ENCODE measurements at regions not wholly inside any gene's neighbourhood (a gene's known extent, or its start where the extent isn't known, plus 50 kb on each side); places are given as distances from the start of the nearest gene placed in this dataset.

DNA sequence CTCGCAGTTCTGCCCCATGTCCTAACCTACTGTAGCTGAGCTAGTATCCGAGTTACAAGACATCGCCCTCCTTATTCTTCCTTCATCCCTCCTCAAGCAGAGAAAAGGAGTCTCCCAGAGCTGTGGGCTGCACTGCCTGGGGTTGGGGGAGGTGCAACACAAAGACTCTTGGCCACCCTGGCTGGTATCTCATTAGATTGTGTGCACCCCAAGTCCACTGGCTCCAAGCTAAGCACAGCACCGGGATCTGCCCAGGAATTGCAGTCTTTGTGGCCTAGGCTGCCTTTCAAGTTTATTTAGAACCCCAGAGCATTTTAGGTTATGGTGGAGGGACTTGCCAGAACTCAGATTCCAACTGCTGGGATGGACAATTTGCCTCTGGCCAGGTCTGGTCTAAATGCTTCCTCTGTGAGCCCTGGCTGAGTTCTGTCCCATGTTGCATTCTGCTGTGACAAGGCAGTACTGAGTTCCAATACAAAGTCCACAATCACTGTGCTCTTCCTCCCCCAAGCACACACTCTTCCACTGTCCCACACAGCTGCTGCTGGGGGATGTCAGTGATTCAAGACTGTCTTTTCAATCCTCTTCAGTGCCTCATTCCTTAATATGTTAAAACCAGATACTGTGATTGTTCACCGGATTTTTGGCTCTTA is 169.6 kb upstream of the CLEC14A start:
- FAIRE-seq, result no peak
- no peak for DNase-seq (ENCODE audit: insufficient read length, low spot score)

DNA sequence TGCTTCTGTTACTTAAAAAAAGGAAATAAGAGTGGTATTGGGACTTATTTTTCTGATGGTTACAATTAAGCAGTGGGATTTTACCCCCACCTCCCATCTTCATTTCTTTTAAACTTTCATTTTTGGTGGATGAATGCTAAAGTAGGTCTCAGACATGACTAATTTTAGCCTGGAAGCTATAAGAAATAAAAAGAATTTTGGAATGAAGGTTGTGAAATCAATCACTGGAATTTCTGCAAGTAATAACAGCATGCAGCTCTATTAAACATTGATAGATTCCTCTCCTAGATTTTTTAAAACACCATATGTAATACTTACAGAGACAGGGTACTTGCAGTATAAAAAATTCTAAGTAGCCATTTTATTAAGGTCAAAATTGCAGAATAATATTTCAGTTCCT is 164.2 kb upstream of the CLEC14A start:
- FAIRE-seq, result no peak
- no peak for DNase-seq (ENCODE audit: insufficient read length, low spot score)

DNA sequence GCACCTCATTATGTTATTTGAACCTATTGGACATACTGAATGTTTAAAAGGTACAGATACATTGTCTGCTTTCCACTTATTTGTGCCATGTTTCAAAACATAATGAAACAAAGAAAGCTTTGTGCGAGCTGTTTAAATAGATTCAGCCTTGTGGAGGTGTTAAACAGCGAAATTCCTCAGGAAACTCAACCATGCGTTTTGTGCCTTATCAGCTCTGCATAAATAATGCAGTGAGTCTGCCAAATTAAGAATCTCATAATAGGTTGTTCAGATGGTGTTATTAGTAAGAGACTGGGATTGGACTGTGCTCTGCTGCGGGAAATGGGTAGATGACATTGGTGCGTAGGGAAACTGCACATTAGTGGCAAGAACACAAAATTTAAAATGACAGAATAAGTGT is 163.7 kb upstream of the CLEC14A start:
- DNase-seq (ENCODE audit: insufficient read length, low spot score) (no peak), FAIRE-seq (no peak)

DNA sequence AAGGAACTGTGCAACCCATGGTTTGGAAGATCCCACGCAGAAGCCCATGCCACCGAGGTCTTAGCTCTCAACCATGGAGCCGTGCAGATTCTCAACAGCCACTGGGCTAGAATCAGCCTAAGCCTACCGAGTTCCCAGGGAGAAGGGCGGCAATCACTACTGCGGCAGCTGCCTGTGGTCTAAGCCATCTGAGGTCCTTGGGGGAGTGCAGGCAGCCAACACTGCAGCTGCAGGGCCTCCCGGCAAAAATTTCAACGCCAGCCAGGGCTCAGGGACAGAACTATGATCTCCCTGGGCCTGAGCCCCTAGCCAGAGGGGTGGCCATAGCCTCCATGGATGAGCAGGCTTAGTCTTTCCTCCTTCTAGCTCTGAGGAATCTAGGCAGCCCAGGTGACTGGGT is 156.8 kb upstream of the CLEC14A start:
- DNase-seq (ENCODE audit: insufficient read length, low spot score), result no peak
- no peak for FAIRE-seq

DNA sequence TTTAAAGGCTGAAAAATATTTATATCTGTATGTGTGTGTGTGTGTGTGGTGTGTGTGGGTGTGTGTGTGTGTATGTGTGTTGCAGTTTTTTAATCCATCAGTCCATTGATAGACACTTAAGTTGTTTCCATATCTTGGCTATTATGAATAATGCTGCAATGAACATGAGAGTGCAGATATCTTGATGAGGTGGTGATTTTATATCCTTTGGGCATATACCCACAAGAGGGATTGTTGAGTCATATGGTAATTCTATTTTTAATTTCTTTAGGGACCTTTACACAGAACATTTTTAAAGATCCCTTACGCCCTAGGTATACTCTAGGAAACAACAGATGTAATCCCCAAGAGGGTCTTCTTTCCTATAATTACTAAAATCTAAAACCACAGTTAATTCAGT is 154.5 kb upstream of the CLEC14A start:
- FAIRE-seq, result no peak
- DNase-seq (ENCODE audit: insufficient read length, low spot score), result no peak

DNA sequence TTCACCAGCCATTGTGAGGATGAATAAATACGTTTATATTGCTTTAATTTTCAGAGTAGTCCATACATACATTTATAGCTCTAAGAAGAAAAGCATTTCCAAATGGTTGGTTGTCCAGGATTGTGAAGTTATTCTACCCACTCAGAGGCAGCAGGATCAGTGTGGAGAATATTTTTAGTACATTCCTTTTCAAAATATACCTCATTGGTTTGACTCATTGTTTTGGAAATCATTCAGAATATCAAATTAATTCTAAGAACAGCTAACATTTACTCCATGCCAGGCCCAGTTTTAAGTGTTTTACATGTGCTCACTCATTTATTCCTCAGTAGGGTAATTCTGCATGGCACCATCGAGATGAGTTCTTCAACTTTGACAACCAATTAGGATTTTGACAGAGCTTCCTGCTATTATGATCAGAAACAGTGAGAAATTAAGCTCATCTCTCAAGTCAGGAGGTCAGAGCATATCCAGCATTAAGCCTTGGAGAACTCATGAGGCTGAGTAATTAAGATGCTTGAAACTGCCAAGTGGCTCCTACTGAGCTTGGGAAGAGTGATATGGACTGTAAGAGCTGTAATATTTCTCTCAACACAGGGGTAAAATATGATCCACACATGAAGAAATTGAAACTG is 153.3 kb upstream of the CLEC14A start:
- FAIRE-seq (no peak), DNase-seq (ENCODE audit: insufficient read length, low spot score) (no peak)

DNA sequence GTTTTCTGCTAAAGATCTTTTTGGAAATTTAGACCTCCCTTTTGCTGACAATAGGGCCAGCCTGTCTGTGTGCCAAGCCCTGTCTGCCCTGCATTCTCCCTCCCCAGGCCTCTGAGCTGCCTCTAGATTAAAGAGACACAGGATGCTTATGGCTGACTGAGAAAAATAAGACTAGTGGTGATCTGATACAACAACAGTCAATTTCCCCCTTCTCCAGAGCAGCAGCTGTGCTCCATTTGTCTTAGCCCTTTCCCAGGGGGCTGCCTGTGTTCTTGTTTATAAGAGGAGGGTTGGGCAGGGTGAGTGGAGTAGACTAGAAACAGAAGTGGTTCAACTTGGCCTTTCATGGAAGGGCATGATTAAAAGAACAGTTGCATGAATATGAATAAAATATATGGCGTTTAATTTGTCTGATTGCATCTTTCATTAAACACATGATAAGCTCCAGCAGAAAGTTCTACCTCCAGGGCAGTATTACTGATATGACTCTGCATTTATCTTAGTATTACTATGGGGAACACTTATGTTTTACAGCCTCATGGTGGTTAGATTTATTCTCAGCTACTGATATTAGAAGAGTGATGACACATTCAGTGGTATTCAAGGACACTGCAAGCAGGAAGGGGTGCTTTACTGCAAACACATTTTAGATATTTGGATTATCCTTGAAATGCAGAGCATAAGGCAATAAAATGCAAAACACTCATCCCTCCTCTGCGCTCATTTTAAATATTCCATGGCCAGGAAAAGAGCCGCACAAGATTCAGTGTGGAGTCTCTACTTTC is 150.2 kb upstream of the CLEC14A start:
- FAIRE-seq (peak; percentile 60), DNase-seq (ENCODE audit: insufficient read length, low spot score) (peak; percentile 13)

DNA sequence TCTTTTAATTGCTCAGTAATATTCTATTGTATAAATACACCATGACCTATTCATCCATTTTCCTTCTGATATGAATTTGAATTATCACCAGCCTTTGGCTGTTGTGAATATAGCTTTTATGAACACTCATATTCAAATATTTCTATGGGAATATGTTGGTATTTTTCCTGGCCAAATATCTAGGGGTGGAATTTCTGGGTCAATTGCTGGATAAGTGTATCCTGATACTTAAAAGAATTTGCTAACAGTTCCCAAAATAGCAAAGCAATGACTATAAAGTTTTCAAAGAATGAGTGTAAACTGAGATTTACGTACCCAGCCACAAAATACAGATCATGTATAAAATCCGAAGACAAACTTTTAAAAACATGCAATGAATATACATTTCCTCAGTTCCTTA is 148.7 kb upstream of the CLEC14A start:
- DNase-seq (ENCODE audit: insufficient read length, low spot score), result no peak
- no peak for FAIRE-seq

DNA sequence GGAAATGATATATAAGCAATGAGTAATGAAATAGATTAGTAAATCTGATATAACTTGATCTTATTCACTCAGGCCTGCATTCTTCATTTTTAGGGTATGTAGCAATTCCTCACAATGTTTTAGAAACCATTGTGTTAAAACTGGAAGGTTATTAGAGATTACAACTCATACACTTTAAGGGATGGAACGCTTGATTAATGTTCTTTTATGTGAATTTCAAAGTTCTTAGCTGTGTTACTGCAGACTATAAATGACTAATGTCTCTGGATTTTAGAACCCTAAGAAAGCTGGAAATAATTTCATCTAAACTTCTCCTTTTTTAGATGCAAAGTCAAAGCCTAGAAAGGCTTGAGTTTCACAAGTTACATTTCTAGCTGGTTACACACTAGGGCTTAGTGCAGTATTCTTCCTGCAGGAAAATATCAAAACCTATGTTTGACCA is 148.2 kb upstream of the CLEC14A start:
- FAIRE-seq (no peak), DNase-seq (ENCODE audit: insufficient read length, low spot score) (no peak)

DNA sequence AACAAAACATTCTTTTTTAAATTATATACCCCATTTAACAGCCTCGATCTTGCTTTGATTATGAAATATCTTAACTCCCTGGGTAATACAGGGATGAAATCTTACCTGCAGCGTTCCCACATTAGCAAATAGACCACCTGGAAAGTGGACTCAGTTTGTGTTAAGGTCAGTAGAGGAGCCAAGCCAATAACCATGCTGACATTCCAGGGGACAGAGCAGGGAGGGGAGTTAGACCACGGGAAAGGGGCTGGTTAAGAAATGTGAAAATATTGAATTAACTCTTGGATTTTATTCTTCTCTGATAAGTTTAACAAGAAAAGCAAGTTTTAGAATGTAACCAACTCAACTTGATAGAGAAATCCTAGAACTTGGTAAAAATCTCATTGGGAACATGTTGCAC is 144.9 kb upstream of the CLEC14A start:
- FAIRE-seq (no peak), DNase-seq (ENCODE audit: insufficient read length, low spot score) (no peak)

DNA sequence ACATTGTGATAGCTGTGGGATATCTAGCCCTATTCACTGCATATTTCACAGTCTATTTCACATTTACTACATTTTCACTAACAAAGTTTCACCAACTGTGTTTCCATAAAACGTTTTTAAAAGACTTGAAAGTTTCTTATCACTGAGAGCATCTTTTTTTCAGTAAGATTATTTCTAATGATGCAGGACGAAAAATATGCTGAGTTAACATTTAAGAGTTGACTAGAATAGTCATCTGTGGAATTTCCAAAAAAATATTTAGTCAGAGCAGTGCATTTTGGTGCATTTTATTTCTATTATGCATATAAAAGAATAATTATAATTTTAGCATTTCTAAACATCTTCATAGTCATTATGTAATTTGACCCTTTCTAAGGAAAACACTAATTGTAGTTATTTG is 143.8 kb upstream of the CLEC14A start:
- no peak for DNase-seq (ENCODE audit: insufficient read length, low spot score)
- FAIRE-seq, result no peak

DNA sequence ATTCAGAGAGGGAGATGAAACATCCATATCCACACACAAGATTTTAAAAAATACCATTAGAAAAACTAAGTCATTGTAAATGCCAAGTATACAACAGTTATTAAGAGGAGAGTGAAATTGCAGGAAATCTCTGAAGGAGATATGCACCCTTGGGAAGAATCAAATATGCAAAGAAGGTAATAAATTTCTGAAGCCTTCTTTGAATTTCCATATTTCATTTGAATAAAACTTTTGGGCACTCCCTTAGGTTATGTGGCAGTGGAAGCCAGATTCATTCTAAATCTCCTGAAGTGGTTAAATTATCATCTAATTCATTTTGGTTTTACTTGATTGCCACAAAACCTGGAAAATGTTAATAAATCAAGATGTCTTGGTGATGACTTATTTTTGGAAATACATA is 138.9 kb upstream of the CLEC14A start:
- FAIRE-seq (no peak), DNase-seq (ENCODE audit: insufficient read length, low spot score) (no peak)

DNA sequence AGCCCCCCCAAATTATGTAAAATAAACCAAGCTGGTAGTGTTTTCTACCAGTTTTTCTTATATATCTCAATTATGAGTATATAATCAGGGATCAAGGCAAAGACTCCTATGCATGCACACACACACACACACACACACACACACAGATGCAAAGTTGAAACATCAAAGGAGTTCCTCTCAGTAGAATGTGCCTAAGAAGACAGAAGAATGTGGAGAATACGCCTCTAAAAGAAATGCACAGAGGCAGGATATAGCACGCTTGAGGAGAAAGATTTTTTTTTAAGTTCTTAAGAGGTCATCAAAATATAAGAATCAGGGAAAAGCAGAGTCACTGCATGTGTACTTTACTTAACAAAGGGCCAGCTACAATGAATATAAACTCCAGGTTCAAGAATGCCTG is 138.2 kb upstream of the CLEC14A start:
- DNase-seq (ENCODE audit: insufficient read length, low spot score), result no peak
- no peak for FAIRE-seq

DNA sequence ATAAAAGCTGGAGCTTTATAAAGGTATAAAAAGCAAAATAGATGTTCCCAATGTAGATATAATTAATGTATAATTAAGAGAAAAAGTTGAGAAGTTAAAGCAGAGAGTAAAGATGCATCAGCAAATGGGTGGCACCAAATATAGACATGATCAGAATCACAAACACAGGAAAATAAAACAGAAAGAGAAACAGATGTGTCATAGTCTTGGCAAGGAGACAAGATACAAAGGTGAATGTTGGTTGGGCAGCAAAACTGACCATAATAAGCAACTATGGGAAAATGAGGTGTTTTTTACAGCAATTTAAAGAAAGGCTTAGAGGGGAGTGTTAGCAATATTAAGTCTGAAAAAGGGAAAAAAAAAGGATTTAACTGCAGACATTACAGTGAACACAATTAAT is 135.4 kb upstream of the CLEC14A start:
- DNase-seq (ENCODE audit: insufficient read length, low spot score), result no peak
- FAIRE-seq, result no peak

DNA sequence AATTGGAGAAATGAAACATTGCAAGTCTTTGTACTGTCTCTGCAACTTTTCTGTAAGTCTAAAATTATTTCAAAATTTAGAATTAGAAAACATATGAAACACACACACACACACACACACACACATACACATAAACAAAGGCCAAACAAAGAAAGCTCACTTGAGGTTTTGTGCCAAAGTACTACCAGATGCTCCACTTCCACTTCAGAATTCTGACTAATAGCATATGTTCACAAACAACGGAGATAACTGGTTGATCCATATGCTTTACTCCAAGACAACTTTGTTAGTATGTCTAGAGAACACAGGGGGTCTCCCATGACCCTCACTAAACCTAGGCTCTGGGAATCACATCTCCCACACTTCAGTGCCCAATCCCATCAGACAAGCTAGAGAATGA is 133.8 kb upstream of the CLEC14A start:
- FAIRE-seq (no peak), DNase-seq (ENCODE audit: insufficient read length, low spot score) (no peak)

DNA sequence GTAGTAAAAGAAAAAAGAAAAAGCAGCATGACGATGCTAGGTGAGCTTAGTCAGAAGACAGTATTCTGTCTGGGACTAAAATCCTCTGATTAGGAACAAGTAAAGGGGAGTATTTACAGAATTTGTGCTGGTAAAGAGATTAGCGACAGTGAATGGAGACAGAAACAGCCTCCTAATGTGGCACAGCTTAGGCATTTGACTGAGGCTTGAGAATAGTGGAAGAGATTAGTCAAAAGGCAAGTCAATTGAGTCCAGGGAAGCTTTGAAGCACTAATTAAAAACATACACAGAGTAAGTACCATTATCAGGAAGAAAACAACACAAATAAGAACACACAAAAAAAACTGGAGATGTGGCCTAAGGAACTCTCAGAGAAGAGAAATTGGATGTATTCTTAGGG is 131.9 kb upstream of the CLEC14A start:
- DNase-seq (ENCODE audit: insufficient read length, low spot score), result no peak
- no peak for FAIRE-seq

DNA sequence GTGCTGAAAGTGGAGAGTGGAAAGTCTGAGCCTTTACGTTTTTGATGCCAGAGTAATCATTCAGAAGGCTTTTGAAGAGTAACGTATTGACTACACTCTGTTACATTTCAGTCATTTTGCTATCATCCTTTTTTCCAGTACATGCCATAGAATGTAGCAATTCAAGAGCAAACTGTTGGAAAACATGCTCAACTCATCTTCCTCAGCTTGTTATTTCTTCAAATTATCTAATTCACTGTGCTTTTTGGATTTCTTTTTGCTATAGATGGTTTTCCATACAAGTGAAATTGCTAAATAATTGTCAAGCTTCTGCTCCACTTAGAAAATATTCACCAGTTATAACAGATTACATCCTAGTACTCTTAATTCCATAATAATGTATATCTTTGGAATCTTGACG is 129.9 kb upstream of the CLEC14A start:
- DNase-seq (ENCODE audit: insufficient read length, low spot score) (no peak), FAIRE-seq (no peak)

DNA sequence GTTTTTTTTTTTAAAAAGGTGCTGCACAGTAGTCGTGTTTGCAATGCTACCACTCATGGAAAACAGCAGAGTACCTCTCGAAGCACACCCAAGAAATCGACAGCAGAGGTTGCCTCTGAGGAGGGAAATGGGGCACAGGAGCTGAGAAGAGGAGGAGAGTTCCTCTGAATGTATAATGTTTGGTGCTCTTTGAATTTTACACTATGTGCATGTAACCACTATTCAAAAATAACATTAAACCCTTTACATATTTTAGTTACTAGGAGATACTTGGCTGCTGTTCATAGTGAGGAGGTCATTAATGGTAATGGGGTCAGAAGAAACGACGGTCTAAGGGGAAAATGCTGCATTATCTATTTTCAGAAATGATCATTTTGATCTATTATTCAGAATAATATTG is 129.4 kb upstream of the CLEC14A start:
- no peak for DNase-seq (ENCODE audit: insufficient read length, low spot score)

DNA sequence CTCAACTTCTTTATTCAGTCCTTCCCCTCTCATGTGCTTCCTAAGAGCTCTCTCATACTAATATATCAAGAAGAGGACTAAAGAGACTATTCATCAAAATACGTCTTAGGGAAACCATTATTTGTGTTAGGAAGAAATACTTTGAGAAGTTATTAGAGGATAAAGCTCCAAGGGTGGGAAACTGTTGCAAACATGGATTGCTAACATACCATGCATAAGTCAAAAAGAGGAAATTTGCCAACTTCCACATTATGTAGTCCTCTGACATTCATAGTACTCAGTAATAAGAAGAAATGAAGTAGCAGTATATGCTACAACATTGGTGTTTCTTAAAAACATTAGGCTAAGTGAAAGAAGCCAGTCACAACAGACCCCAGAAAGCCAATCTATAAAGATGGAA is 128.8 kb upstream of the CLEC14A start:
- FAIRE-seq (no peak), DNase-seq (ENCODE audit: insufficient read length, low spot score) (no peak)

More for the DNA sequence above, 129.4 kb upstream of the CLEC14A start:
- FAIRE-seq, result no peak

DNA sequence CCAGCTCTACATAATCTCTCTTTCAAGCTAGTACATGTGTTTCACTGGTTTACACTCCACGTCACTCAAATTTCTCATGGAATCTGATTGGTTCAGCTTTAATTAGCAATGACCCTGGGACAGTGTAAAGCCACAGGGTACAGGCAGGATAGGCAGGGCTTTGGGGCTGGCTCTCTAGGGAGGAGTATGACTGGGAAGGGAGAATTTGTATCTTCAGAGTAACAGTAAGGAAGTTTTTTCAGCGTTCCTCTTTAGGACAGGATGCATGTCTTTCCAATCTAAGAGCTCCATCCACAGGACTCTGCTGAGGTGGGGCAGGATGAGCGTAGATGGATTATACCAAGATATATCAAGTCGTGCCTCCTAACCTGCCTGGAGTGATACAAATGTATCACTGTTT is 112.0 kb upstream of the CLEC14A start:
- DNase-seq (ENCODE audit: insufficient read length, low spot score), result no peak
- no peak for FAIRE-seq

DNA sequence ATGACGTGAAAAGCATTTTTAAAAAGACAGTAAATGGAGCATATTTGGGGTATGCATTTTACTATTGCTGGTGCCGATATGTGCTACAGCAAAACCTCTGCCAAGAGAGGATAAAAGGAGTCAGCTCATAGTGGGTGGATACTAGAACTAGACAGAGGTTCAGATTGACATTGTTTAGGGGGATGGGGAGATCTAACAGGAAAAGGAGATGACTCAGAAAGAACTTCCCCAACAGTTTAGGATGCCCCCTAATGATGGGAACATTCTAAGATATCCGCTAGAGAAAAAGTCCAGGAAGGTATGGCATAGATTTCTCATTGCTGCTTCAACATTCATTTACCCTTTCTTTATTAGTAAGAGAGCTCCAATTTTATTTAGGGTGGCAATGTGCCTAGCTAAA is 110.5 kb upstream of the CLEC14A start:
- FAIRE-seq (no peak), DNase-seq (ENCODE audit: insufficient read length, low spot score) (no peak)

DNA sequence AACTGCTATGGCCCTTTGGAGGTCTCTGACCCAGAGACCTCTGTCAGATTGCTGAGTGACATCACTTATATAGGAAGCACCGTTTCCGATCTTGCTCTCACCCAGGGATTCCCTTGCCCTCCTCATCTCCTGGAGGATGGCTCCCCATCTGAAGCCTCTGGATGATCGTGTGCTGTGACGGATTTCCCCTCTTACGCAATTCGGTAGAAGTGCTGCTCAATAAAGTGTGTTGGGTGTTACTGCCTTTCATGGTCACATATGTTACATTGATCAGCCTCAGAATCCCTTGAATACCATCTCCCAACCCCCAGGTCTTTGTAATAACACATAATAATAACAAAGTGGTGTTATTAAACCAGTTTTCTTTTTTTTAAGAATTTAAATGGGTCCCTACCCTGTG is 107.3 kb upstream of the CLEC14A start:
- DNase-seq (ENCODE audit: insufficient read length, low spot score), result no peak
- no peak for FAIRE-seq

Measured in HTR-8/SVneo (cell line).